Endothelial cell of umbilical vein (primary cell): ENCODE measurements at regions not wholly inside any gene's neighbourhood (a gene's known extent, or its start where the extent isn't known, plus 50 kb on each side); places are given as distances from the start of the nearest gene placed in this dataset.

Source experiments
- BruUV-seq: library from RNA; stranded (reverse); fragments of 400-500 nt; replicated peaks from 2 replicates; lab custom pipeline; 2021; lab: Mats Ljungman, UMichigan
- CTCF ChIA-PET: fragments of 300-600, 350-600 bp; sonication (Branson Sonifier 250); formaldehyde crosslinking; loops from one replicate; lab custom pipeline; 2021; ENCODE audit warnings: antibody characterized with exemption, inconsistent platforms; lab: Charles Lee
- POLR2A ChIA-PET: fragments of 300-600, 350-600 bp; sonication (Branson Sonifier 250); formaldehyde crosslinking; loops from one replicate; lab custom pipeline; 2021; ENCODE audit warnings: antibody characterized with exemption, inconsistent platforms; lab: Charles Lee
- DNase-seq: peaks from one replicate; pipeline ENCODE4 v3.0.0-alpha.2; 2011; ENCODE audit warnings: low read depth, low spot score
- FAIRE-seq: peaks from 2 replicates; lab custom pipeline; 2011; peaks lifted over from hg19 to GRCh38; lab: Jason Lieb, UNC
- H2AFZ ChIP-seq: 2 replicates; pipeline ENCODE4 v1.6.0; 2012; ENCODE audit warnings: low read depth, low read length, control low read depth, inconsistent platforms
- H3K27ac ChIP-seq: 2 replicates; pipeline ENCODE4 v1.5.1; 2011; ENCODE audit warnings: low read depth, mild to moderate bottlenecking, control low read depth, low read length, moderate library complexity; ENCODE audit not compliant: insufficient read depth
- H3K27me3 ChIP-seq, 2 experiments: 2 replicates each; pipeline versions ENCODE4 v1.6.0 to v1.6.1; 2011; ENCODE audit warnings: low read length in 2 of 2, mixed read lengths in 1 of 2; ENCODE audit not compliant: control insufficient read depth in 2 of 2, insufficient read depth in 2 of 2
- H3K36me3 ChIP-seq, 2 experiments: 2 replicates in 1 of 2; 3 replicates in 1 of 2; pipeline ENCODE4 v1.5.1; 2011; ENCODE audit warnings: low read length in 2 of 2, mild to moderate bottlenecking in 1 of 2, moderate library complexity in 1 of 2; ENCODE audit not compliant: control insufficient read depth in 2 of 2, insufficient read depth in 2 of 2; ENCODE audit errors: extremely low read depth in 1 of 2
- H3K4me1 ChIP-seq: 3 replicates; pipeline ENCODE4 v1.5.1; 2011; ENCODE audit warnings: mild to moderate bottlenecking, low read length; ENCODE audit not compliant: control insufficient read depth, insufficient read depth; ENCODE audit errors: extremely low read depth
- H3K4me2 ChIP-seq: 2 replicates; pipeline ENCODE4 v1.6.1; 2011; ENCODE audit warnings: low read length, control low read depth, mixed read lengths; ENCODE audit not compliant: insufficient read depth
- H3K4me3 ChIP-seq, 3 experiments: fragments of 200-600 bp in 1 of 3; sonication (generic), shearing (Covaris generic) in 1 of 3; replicated peaks in 1 of 3; 2 replicates each; pipeline ENCODE4 v1.5.1; 2011 to 2016; ENCODE audit warnings: control low read depth in 3 of 3, low read length in 3 of 3, mild to moderate bottlenecking in 2 of 3, inconsistent platforms in 1 of 3, low read depth in 1 of 3, moderate library complexity in 1 of 3; ENCODE audit not compliant: insufficient read depth in 1 of 3
- H3K79me2 ChIP-seq: 2 replicates; pipeline ENCODE4 v1.6.0; 2012; ENCODE audit warnings: low read length, inconsistent platforms; ENCODE audit not compliant: control insufficient read depth, insufficient read depth
- H3K9ac ChIP-seq: replicated peaks from 2 replicates; pipeline ENCODE3; 2011; ENCODE audit warnings: low read length, control low read depth; ENCODE audit not compliant: insufficient read depth; ENCODE audit errors: extremely low read depth
- H3K9me1 ChIP-seq: replicated peaks from 3 replicates; pipeline ENCODE4 v1.6.0; 2011; ENCODE audit warnings: mild to moderate bottlenecking, low read length; ENCODE audit not compliant: control insufficient read depth, insufficient read depth; ENCODE audit errors: extremely low read depth
- H3K9me3 ChIP-seq: replicated peaks from 2 replicates; pipeline ENCODE4 v1.5.1; 2012; ENCODE audit warnings: low read length, inconsistent platforms; ENCODE audit not compliant: control insufficient read depth, insufficient read depth
- H4K20me1 ChIP-seq: replicated peaks from 2 replicates; pipeline ENCODE3; 2011; ENCODE audit warnings: mild to moderate bottlenecking, low read length; ENCODE audit not compliant: control insufficient read depth, insufficient read depth; ENCODE audit errors: extremely low read depth
- EZH2 ChIP-seq: IDR thresholded peaks from 2 replicates; pipeline ENCODE4 v1.6.1; 2012; ENCODE audit warnings: borderline replicate concordance, low read depth, mild to moderate bottlenecking, moderate library complexity, low read length, inconsistent platforms; ENCODE audit not compliant: severe bottlenecking
- FOS ChIP-seq: IDR thresholded peaks from 2 replicates; pipeline ENCODE4 v1.6.1; 2011; ENCODE audit warnings: mild to moderate bottlenecking, low read length, moderate library complexity, borderline replicate concordance; ENCODE audit not compliant: insufficient read depth
- GATA2 ChIP-seq: IDR thresholded peaks from 2 replicates; pipeline ENCODE4 v1.7.0; 2011; ENCODE audit warnings: low read depth, mild to moderate bottlenecking, moderate library complexity, mixed read lengths, low read length; ENCODE audit not compliant: insufficient read length, insufficient read depth
- JUN ChIP-seq: IDR thresholded peaks from 2 replicates; pipeline ENCODE4 v1.6.1; 2011; ENCODE audit warnings: borderline replicate concordance, low read depth; ENCODE audit not compliant: insufficient read length, insufficient read depth
- MYC ChIP-seq: IDR thresholded peaks from one replicate; pipeline ENCODE4 v1.6.1; 2011; ENCODE audit warnings: mild to moderate bottlenecking, low read depth, low read length
- POLR2A ChIP-seq: IDR thresholded peaks from 2 replicates; pipeline ENCODE4 v1.6.1; 2012; ENCODE audit warnings: low read depth, mild to moderate bottlenecking, control low read depth, low read length
- POLR2AphosphoS5 ChIP-seq: IDR thresholded peaks from 2 replicates; pipeline ENCODE4 v1.6.1; 2012; ENCODE audit warnings: low read depth, mild to moderate bottlenecking, control low read depth, low read length, moderate library complexity; ENCODE audit not compliant: insufficient read depth
- dilution Hi-C: fragments of 300-500 bp; cut with MboI; formaldehyde crosslinking; loops from one replicate; pipeline ENCODE4 v1.15.0; 2019; ENCODE audit warnings: low sequenced_read_pairs; ENCODE audit not compliant: extremely low pct_ligation_motif_present
- intact Hi-C: fragments of 100-400 bp; cut with micrococcal nuclease; formaldehyde crosslinking; loops from one replicate; pipeline ENCODE4 v1.10.0; 2022
- TF ChIP-seq, protein P1 (sequence below): IDR thresholded peaks from 2 replicates; pipeline ENCODE4 v1.6.1; 2011; ENCODE audit not compliant: insufficient read depth, insufficient read length
- TF ChIP-seq, protein P2 (sequence below), 2 donors: IDR thresholded peaks; 1 replicate in 1 of 2; 2 replicates in 1 of 2; pipeline ENCODE4 v1.5.1; 2011; ENCODE audit warnings: low read length in 2 of 2, mild to moderate bottlenecking in 2 of 2, moderate library complexity in 2 of 2, control low read depth in 1 of 2, inconsistent platforms in 1 of 2, low read depth in 1 of 2; ENCODE audit not compliant: insufficient read depth in 1 of 2; ENCODE audit errors: extremely low read depth in 1 of 2

DNA sequence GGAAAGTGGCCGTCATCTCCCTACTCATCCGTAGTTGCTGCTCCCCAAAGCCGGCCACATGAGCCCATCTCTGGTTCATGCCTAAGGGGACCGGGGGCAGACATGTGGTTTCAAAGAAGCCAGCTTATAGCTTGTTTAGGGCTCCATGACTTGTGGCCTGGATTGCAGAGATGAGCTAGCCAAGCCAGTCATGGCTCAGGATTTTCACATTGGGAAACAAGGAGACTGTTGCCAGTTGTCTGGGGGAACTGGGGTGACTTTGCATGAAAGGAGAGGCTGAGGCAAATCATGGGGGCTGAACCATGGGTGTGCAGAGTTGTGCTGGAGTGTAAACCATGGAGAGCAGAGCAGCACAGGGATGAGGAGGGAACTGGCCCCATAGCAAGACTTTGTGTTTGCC, 183.0 kb upstream of the APCDD1 start:
- no peaks in the 10 kb centered on the region for H4K20me1 ChIP-seq
- no peak overlapping the region for H3K9ac ChIP-seq
- CTCF ChIA-PET, result interaction anchor here (1.4 to 3.0 kb wide), 3 partner anchors 12 to 248 kb away, joined by 5 to 14 read pairs (median 5); no protein-coding TSS in a partner anchor
- POLR2A ChIA-PET, result interaction anchor here (2.6 kb wide), 1 partner anchor 20 kb away, joined by 7 read pairs; no protein-coding TSS in a partner anchor
- H3K27me3 ChIP-seq, result no peaks in the 10 kb centered on the region
- dilution Hi-C loops, result no loop called here
- no peaks in the 10 kb centered on the region for H3K36me3 ChIP-seq
- TF ChIP-seq FOS (no peak), POLR2AphosphoS5 (no peak), MYC (no peak), EZH2 (no peak), POLR2A (no peak), JUN (no peak), GATA2 (no peak)
- TF ChIP-seq, protein P1, sequence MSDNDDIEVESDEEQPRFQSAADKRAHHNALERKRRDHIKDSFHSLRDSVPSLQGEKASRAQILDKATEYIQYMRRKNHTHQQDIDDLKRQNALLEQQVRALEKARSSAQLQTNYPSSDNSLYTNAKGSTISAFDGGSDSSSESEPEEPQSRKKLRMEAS, result no peak
- TF ChIP-seq, protein P2, sequence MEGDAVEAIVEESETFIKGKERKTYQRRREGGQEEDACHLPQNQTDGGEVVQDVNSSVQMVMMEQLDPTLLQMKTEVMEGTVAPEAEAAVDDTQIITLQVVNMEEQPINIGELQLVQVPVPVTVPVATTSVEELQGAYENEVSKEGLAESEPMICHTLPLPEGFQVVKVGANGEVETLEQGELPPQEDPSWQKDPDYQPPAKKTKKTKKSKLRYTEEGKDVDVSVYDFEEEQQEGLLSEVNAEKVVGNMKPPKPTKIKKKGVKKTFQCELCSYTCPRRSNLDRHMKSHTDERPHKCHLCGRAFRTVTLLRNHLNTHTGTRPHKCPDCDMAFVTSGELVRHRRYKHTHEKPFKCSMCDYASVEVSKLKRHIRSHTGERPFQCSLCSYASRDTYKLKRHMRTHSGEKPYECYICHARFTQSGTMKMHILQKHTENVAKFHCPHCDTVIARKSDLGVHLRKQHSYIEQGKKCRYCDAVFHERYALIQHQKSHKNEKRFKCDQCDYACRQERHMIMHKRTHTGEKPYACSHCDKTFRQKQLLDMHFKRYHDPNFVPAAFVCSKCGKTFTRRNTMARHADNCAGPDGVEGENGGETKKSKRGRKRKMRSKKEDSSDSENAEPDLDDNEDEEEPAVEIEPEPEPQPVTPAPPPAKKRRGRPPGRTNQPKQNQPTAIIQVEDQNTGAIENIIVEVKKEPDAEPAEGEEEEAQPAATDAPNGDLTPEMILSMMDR (IDR thresholded peaks at IDR 0.05; ENCODE audit: extremely low read depth in 1 of 2, insufficient read depth in 1 of 2, low read depth in 1 of 2, low read length in 2 of 2), result no peak
- FAIRE-seq (no peak), DNase-seq (no peak)
- no peak overlapping the region for H3K4me2 ChIP-seq
- BruUV-seq, result no TSS peak
- H3K9me3 ChIP-seq, result no peaks in the 10 kb centered on the region
- H3K9me1 ChIP-seq, result no peaks in the 10 kb centered on the region
- peaks cover 27% of the 10 kb centered on the region for H3K4me1 ChIP-seq
- intact Hi-C loops, result loop anchor here (5.0 to 10.0 kb wide), 2 partner anchors 214 to 253 kb away; partner anchors contain the start of gene NAPG
- no peak overlapping the region for H2AFZ ChIP-seq
- H3K4me3 ChIP-seq, result no peak overlapping the region
- no peaks in the 10 kb centered on the region for H3K79me2 ChIP-seq
- H3K27ac ChIP-seq, result no peak overlapping the region
